A172 (cell line): ENCODE measurements at regions not wholly inside any gene's neighbourhood (a gene's known extent, or its start where the extent isn't known, plus 50 kb on each side); places are given as distances from the start of the nearest gene placed in this dataset.

Source experiments
- DNase-seq: peaks from one replicate; pipeline ENCODE4 v3.0.0-alpha.2; 2015; ENCODE audit warnings: low spot score

GRCh38 chr2:139045524-139045923 lies 265.3 kb upstream of the NXPH2 start:
- no peak for DNase-seq

GRCh38 chr2:139034064-139034463 lies 253.9 kb upstream of the NXPH2 start:
- DNase-seq, result no peak

- peak; percentile 7 for DNase-seq
These were observed 253.1 kb upstream of the NXPH2 start for GRCh38 chr2:139033300-139033699.

GRCh38 chr2:139031722-139032121 lies 251.5 kb upstream of the NXPH2 start:
- no peak for DNase-seq

GRCh38 chr2:139020287-139020686 lies 240.1 kb upstream of the NXPH2 start:
- no peak for DNase-seq

- DNase-seq, result no peak
These were observed 238.1 kb upstream of the NXPH2 start for GRCh38 chr2:139018252-139018651.

GRCh38 chr2:139007130-139007529 lies 226.9 kb upstream of the NXPH2 start:
- no peak for DNase-seq

GRCh38 chr2:139000131-139000785 lies 220.1 kb upstream of the NXPH2 start:
- no peak for DNase-seq

GRCh38 chr2:138997856-138998517 lies 217.8 kb upstream of the NXPH2 start:
- DNase-seq, result no peak

GRCh38 chr2:138997346-138997745 lies 217.2 kb upstream of the NXPH2 start:
- DNase-seq, result no peak

- DNase-seq, result no peak
These were observed 214.3 kb upstream of the NXPH2 start for GRCh38 chr2:138994502-138994901.

GRCh38 chr2:138985881-138986280 lies 205.7 kb upstream of the NXPH2 start:
- no peak for DNase-seq

- DNase-seq, result no peak
These were observed 199.1 kb upstream of the NXPH2 start for GRCh38 chr2:138979131-138979785.

GRCh38 chr2:138974651-138975050 lies 194.5 kb upstream of the NXPH2 start:
- no peak for DNase-seq

- no peak for DNase-seq
These were observed 184.2 kb upstream of the NXPH2 start for GRCh38 chr2:138964418-138964817.

GRCh38 chr2:138962686-138963085 lies 182.5 kb upstream of the NXPH2 start:
- no peak for DNase-seq

- no peak for DNase-seq
These were observed 180.0 kb upstream of the NXPH2 start for GRCh38 chr2:138960191-138960590.

GRCh38 chr2:138959031-138959430 lies 178.8 kb upstream of the NXPH2 start:
- no peak for DNase-seq

- no peak for DNase-seq
These were observed 175.9 kb upstream of the NXPH2 start for GRCh38 chr2:138956116-138956515.

GRCh38 chr2:138950486-138950885 lies 170.3 kb upstream of the NXPH2 start:
- DNase-seq, result no peak

GRCh38 chr2:138949517-138949916 lies 169.3 kb upstream of the NXPH2 start:
- no peak for DNase-seq

GRCh38 chr2:138948070-138948539 lies 167.9 kb upstream of the NXPH2 start:
- peak; percentile 99 for DNase-seq

- no peak for DNase-seq
These were observed 163.3 kb upstream of the NXPH2 start for GRCh38 chr2:138943470-138943869.
